ENCODE measurements at regions not wholly inside any gene's neighbourhood (a gene's known extent, or its start where the extent isn't known, plus 50 kb on each side); places are given as distances from the start of the nearest gene placed in this dataset.

DNA sequence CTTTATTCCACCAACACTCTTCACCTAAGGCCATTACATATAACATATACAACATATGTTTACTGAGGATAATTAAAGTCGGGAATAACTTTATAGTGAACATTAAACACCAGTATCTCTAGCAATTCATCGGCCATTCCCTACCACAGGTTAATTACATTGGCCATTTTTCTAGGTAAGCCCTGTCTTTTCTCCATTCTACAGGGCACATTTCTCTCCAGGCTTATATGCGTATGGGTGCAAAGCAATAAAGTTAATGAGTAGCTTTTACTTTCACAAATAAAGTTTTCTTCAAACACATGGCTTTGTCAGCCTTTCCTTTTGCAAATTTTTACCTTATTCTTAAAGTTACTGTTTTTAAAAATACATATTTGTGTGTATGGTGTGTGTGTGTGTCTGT is 111.9 kb upstream of the IQCM start:
- no peak for DNase-seq

GRCh38 chr4:149928507-149928906 is 112.9 kb upstream of the IQCM start:
- no peak for DNase-seq

- no peak for DNase-seq
Measured at GRCh38 chr4:149931431-149931830, 115.8 kb upstream of the IQCM start.

- DNase-seq = no peak
Measured at GRCh38 chr4:149932188-149932587, 116.5 kb upstream of the IQCM start.

DNA sequence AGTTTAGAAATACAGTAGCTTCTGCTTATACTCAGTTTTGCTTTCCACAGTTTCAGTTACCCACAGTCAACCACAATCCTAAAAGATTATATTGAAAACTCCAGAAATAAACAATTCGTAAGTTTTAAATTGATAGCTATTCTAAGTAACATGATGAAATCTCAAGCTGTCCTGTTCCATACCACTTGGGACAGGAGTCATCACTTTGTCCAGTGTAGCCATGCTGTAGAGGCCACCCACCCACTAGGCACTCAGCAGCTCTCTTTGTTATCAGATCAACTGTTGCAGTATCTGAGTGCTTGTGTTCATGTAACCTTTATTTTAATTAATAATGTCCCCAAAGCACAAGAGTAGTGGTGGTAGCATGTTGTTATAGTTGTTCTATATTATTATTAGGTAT is 117.5 kb upstream of the IQCM start:
- no peak for DNase-seq

DNA sequence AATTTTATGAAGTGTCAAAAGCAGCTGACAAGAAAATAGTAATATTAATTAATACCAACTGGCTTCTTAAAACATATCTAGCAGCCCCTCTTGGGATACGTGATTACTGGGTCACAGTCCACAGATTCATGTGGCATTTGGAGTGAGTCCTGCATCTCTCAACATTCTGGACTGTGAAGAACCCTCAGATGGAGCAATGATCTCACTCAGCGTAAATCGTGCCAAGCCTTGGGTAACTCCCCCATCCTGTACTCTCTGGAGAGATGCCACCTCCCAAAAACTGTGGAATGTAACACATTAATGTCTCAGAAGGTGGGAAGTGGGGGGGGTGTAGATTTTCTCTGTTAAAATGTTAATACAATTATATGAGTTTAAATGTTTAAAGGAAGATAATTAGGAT is 118.2 kb upstream of the IQCM start:
- DNase-seq = no peak

- DNase-seq = peak in 1 of 56 donors; percentile 3
Measured at GRCh38 chr4:149949381-149949780, 128.9 kb upstream of the DCLK2 start.

DNA sequence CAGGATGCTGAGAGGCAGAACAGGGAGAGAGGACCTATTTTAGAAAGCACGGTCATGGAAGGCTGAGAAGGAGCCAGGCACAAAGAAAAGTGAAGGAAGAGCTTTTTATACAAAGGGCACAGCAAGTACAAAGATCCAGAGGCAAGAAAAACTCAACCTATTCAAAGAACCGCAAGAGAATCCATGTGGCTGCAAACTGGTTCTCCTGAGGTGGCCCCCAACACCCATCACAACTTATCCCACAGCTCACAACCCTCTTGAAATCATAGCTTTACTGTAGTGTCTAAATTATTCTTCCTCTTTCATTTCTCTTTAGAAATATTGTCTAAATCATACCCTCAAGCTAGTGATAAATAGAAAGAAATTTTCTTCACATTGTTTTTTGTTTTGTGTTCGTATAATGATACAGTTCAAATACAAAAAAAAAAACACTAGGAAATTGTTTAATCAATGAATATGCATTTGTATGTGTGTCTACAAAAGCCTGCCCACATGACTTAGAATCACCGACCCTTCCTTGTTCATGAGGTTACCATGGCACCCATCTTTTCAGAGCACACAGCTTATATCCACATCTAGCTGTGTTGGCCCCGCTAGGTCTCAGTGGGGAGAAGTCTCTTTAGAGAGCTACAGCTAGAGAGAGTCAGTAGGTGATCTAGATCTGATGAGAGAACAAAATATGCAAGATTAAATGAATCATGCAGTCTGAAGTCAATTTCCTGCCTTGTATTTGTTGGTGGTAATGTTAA is 126.9 kb upstream of the DCLK2 start:
- no peak for DNase-seq

GRCh38 chr4:149952101-149952500 is 126.1 kb upstream of the DCLK2 start:
- no peak for DNase-seq

GRCh38 chr4:149952716-149953115 is 125.5 kb upstream of the DCLK2 start:
- DNase-seq = no peak

DNA sequence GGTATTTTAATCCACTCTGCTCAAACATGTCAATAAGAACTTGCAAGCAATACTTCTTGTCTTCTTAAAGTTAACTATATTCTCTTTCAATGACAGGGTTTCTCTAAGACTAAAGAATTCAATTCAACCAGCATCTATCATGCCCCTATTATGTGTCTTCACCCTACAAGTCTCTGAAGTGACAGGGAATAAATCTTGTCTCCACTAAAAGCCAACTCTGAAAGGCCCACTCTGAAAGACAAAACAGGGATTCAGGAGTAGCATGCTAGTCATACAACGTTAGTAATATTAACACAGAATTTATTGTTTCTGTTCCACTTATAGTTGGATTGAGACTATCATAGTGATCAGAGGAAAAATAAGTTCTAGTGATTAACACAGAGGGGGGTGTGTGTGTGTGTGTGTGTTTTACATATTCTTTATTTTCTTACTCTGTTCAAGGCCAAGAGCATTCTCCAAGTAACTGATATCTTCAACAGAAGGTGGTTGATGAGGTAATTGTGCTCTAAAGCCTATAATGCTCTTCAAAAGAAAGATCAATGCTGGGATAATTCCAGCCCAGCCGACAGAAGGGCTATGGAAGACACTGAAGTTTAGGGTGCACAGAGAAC is 122.4 kb upstream of the DCLK2 start:
- DNase-seq = no peak

DNA sequence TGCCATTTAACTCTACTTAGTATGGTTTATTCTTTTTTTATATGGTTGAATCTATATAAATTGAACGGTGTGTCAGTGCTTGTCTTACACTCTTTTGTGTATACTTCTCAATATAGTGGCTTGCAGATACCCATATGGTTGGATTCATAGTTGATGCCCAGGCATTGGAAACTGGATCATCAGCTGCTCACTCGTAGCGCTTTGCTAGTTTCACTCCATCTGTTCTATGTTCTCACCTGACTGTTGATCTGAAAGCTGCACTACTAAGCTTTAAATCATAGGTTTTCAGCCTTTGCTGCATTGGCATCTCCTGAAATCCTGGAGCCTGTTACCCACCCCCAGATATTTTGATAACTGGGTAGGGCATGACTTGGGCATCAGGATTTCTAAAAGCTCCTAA is 121.6 kb upstream of the DCLK2 start:
- DNase-seq = no peak

DNA sequence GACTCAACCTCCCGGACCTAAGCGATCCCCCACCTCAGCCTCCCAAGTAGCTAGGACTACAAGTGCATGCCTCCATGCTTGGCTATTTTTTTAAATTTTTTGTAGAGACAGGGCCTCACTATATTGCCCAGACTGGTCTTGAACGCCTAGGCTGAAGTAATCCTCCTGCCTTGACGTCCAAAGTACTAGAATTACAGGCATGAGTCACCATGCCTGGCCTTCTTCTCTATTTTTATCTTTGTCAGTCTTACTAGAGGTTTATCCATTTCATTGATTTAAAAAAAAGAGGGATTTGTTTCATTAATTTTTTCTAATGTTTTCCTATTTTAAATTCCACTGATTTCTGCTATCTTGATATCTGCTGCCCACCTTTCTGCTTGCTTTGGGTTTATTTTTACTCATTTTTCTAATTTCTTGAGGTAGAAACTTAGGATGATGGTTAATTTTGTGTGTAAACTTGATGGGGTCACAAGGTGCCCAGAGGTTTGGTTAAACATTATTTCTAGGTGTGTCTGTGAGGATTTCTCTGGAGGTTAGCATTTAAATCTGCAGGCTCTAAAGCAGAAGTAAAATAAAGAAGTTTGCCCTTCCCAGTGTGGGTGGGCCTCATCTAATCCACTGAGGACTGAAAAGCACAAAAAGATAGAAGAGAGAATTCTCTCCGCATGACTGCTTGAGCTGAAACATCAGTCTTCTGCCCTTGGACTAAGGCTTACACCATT is 116.2 kb upstream of the DCLK2 start:
- no peak for DNase-seq

DNA sequence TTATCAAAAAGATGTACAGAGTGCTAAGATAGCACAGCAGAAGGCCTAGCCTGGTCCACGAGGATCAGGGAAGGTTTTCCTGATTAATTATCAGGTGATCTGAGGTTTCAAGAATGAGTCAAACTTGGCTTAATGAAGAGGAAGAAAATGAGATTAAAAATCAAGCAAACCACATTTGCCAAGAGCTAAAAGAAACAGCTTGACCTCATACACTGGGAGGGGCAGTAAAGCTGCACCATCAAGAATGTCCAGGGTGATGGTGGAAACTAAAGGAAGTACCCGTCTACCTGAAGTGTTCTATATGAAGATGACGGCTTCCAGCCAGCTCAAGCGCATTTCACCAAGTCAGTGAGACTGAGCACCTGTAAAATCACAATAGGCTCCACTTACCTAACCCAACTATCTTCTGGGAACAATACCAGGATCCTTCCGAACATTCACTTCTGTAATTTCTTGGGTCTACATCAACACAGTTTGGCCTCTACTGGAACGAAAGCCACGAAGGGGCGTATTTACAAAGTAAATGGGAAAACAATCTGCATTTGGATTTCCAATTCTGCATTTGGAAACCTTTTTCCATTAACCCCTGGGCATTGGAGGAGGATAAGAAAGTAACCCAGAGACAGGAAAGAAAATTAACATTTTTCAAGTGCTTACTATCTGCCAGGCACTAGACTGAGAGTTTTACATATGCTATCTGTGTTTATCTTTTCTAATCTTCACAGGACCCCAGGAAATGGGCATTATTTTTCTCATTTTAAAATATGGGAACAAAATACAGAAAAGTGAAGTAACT is 114.0 kb upstream of the DCLK2 start:
- no peak for DNase-seq

DNA sequence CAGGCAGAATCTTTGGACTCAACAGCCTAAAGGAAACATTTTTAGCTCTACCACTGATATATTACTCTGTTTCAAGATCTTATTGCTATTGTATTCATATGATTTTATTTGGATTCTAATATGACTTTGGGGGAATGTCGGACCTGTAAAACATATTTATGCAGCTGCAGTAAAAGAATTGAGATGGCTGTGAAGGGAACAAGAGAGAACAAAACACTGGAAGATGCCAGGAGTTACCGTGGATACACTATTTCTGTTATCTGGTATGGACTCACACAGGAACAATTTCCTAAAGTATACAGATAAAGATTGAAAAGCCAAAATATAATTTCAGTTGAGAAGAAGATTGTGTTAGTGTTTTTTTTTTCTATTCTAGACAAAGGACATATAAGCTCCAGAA is 113.0 kb upstream of the DCLK2 start:
- DNase-seq = no peak

- no peak for DNase-seq
Measured at GRCh38 chr4:149972407-149972806, 105.8 kb upstream of the DCLK2 start.

DNA sequence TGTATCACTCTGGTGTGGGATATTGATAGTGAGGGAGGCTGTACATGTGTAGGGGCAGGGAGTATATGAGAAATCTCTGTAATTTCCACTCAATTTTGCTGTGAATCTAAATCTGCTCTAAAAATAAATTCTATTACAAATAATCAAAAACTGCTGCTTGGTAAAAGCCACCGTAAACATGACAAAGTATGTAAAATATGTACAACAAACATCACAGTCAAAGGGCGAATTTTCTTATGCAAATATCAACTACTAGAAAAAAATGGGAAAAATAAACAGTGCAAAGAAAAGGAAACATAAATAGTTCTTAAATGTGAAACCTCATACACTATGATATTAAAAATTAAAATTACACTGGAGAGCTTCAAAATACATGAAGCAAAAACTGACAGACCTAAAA is 105.1 kb upstream of the DCLK2 start:
- DNase-seq = no peak

- no peak for DNase-seq
Measured at GRCh38 chr4:149975172-149975571, 103.1 kb upstream of the DCLK2 start.

GRCh38 chr4:149980121-149980682 is 98.0 kb upstream of the DCLK2 start:
- DNase-seq = no peak

GRCh38 chr4:149980941-149981340 is 97.3 kb upstream of the DCLK2 start:
- DNase-seq = peak in 27 of 56 donors; percentile 0 to 72 (median 12)

- no peak for DNase-seq
Measured at GRCh38 chr4:149983401-149983800, 94.8 kb upstream of the DCLK2 start.

- no peak for DNase-seq
Measured at GRCh38 chr4:149983931-149984330, 94.3 kb upstream of the DCLK2 start.

Measured in amygdala (tissue), 56 donors.